GM12878 (cell line): ENCODE measurements at regions not wholly inside any gene's neighbourhood (a gene's known extent, or its start where the extent isn't known, plus 50 kb on each side); places are given as distances from the start of the nearest gene placed in this dataset.

Source experiments
- ATAC-seq: fragments of 200-7000 bp; cut with Tn5 transposase; 3 replicates; pipeline ENCODE4 v1.9.1; 2020; ENCODE audit warnings: mild to moderate bottlenecking, moderate library complexity
- BruUV-seq: library from RNA; stranded (reverse); fragments of 400-500 nt; replicated peaks from 2 replicates; lab custom pipeline; 2021; lab: Mats Ljungman, UMichigan
- CTCF ChIA-PET: fragments of 300-600 bp; sonication (Branson Sonifier 250); formaldehyde crosslinking; extraction: SDS; loops from one replicate; lab custom pipeline; 2021; ENCODE audit warnings: inconsistent platforms; lab: Yijun Ruan, JAX
- POLR2A ChIA-PET: fragments of 350-600 bp; formaldehyde crosslinking; extraction: SDS; loops from one replicate; lab custom pipeline; 2021; ENCODE audit warnings: inconsistent platforms; lab: Charles Lee
- RAD21 ChIA-PET: fragments of 300-600 bp; sonication (Branson Sonifier 250); formaldehyde crosslinking; loops from one replicate; lab custom pipeline; 2023; ENCODE audit warnings: antibody characterized with exemption; ENCODE audit not compliant: unreplicated experiment; lab: Charles Lee
- SMC1A ChIA-PET: fragments of 300-600 bp; sonication (Branson Sonifier 250); formaldehyde crosslinking; loops from one replicate; lab custom pipeline; 2023; ENCODE audit not compliant: unreplicated experiment, uncharacterized antibody; lab: Charles Lee
- DNase-seq: peaks from one replicate; pipeline ENCODE4 v3.0.0-alpha.2; 2011; ENCODE audit warnings: low read depth, low spot score
- FAIRE-seq: peaks from 3 replicates; lab custom pipeline; 2011; peaks lifted over from hg19 to GRCh38; lab: Jason Lieb, UNC
- H2AFZ ChIP-seq: 2 replicates; pipeline ENCODE4 v1.6.0; 2011; ENCODE audit warnings: low read depth, low read length, control low read depth; ENCODE audit not compliant: control insufficient read depth
- H3K27ac ChIP-seq: 2 replicates; pipeline ENCODE4 v1.5.1; 2011; ENCODE audit warnings: control low read depth; ENCODE audit not compliant: control insufficient read depth, insufficient read depth
- H3K27me3 ChIP-seq, 2 experiments: replicated peaks in 1 of 2; 2 replicates each; pipeline versions ENCODE4 v1.6.0 to v1.6.1; 2011; ENCODE audit warnings: low read length in 1 of 2; ENCODE audit not compliant: control insufficient read depth in 2 of 2, insufficient read depth in 2 of 2
- H3K36me3 ChIP-seq, 2 experiments: 2 replicates each; pipeline ENCODE4 v1.5.1; 2011; ENCODE audit warnings: low read length in 1 of 2; ENCODE audit not compliant: control insufficient read depth in 2 of 2, insufficient read depth in 2 of 2
- H3K4me1 ChIP-seq: 2 replicates; pipeline ENCODE4 v1.6.1; 2011; ENCODE audit warnings: mild to moderate bottlenecking, low read length, moderate library complexity, mixed read lengths; ENCODE audit not compliant: control insufficient read depth, insufficient read depth
- H3K4me2 ChIP-seq: 2 replicates; pipeline ENCODE4 v1.6.0; 2011; ENCODE audit warnings: control low read depth; ENCODE audit not compliant: control insufficient read depth, insufficient read depth
- H3K4me3 ChIP-seq: fragments of 200-600 bp; sonication (generic); 2 replicates; pipeline ENCODE4 v1.5.1; 2016
- H3K79me2 ChIP-seq: 2 replicates; pipeline ENCODE4 v1.6.0; 2011; ENCODE audit warnings: low read length; ENCODE audit not compliant: control insufficient read depth, insufficient read depth
- H3K9ac ChIP-seq: 2 replicates; pipeline ENCODE4 v1.8.0; 2011; ENCODE audit warnings: low read length, control low read depth, mixed read lengths; ENCODE audit not compliant: control insufficient read depth, insufficient read depth
- H3K9me3 ChIP-seq: replicated peaks from 3 replicates; pipeline ENCODE4 v1.5.1; 2011; ENCODE audit warnings: mild to moderate bottlenecking, low read length; ENCODE audit not compliant: control insufficient read depth, insufficient read depth
- H4K20me1 ChIP-seq: 2 replicates; pipeline ENCODE4 v1.6.0; 2011; ENCODE audit not compliant: control insufficient read depth, insufficient read depth
- EED ChIP-seq: sonication (generic); IDR thresholded peaks from 2 replicates; pipeline ENCODE4 v1.6.1; 2016; ENCODE audit warnings: antibody characterized with exemption, low read depth
- PML ChIP-seq: IDR thresholded peaks from 2 replicates; pipeline ENCODE4 v1.6.1; 2012; ENCODE audit warnings: low read length, inconsistent platforms
- RFX5 ChIP-seq: IDR thresholded peaks from 2 replicates; pipeline ENCODE4 v1.6.1; 2011; ENCODE audit warnings: low read depth, low read length, improper control_type of control experiment
- SP1 ChIP-seq: IDR thresholded peaks from one replicate; pipeline ENCODE4 v1.6.1; 2011; ENCODE audit warnings: low read depth, low read length
- ZNF592 ChIP-seq: fragments of 450-650 bp; IDR thresholded peaks from 2 replicates; pipeline ENCODE4 v1.6.1; 2017; ENCODE audit warnings: mild to moderate bottlenecking, moderate library complexity
- WGBS: methylation state at CpG from one replicate; pipeline ENCODE4 v1.1.6; 2016; ENCODE audit warnings: low lambda C conversion rate; ENCODE audit not compliant: insufficient replicate concordance, insufficient coverage; ENCODE audit errors: missing lambda C conversion rate; 5-methylcytosine and 5-hydroxymethylcytosine counted together
- in situ Hi-C: fragments of 300-500 bp; cut with MboI; formaldehyde crosslinking; loops from 9 replicates; pipeline ENCODE4 v1.14.3; 2018; ENCODE audit warnings: mixed read lengths
- intact Hi-C: fragments of 100-400 bp; cut with micrococcal nuclease; formaldehyde crosslinking; loops from one replicate; pipeline ENCODE4 v1.14.2; 2022; ENCODE audit not compliant: unreplicated experiment
- TF ChIP-seq, protein P1 (sequence below): fragments of 450-650 bp; IDR thresholded peaks from 2 replicates; pipeline ENCODE4 v1.6.1; 2016; ENCODE audit warnings: mild to moderate bottlenecking
- TF ChIP-seq, protein P2 (sequence below): fragments of 450-650 bp; IDR thresholded peaks from 2 replicates; pipeline ENCODE4 v1.6.1; 2017; ENCODE audit warnings: mild to moderate bottlenecking, low read depth, inconsistent platforms; ENCODE audit not compliant: poor library complexity, severe bottlenecking
- TF ChIP-seq, protein P3 (sequence below): fragments of 450-650 bp; IDR thresholded peaks from 2 replicates; pipeline ENCODE4 v1.6.1; 2018; ENCODE audit warnings: mild to moderate bottlenecking, low read depth, moderate library complexity; ENCODE audit not compliant: partially characterized antibody
- TF ChIP-seq, protein P4 (sequence below), 3 experiments: IDR thresholded peaks in 2 of 3; conservative IDR thresholded peaks in 1 of 3; 2 replicates each; pipeline ENCODE4 v1.5.1; 2011; ENCODE audit warnings: low read depth in 3 of 3, low read length in 3 of 3, mild to moderate bottlenecking in 3 of 3, control low read depth in 2 of 3, moderate library complexity in 2 of 3, inconsistent platforms in 1 of 3, mixed read lengths in 1 of 3; ENCODE audit not compliant: control insufficient read depth in 2 of 3, insufficient read depth in 1 of 3; ENCODE audit errors: extremely low read depth in 1 of 3

GRCh38 chr9:20125727-20126126 lies 336.9 kb upstream of the SLC24A2 start:
- Histone ChIP-seq H3K36me3 (no peaks in the 10 kb centered on the region), H3K79me2 (no peaks in the 10 kb centered on the region), H3K9ac (no peak overlapping the region), H4K20me1 (no peaks in the 10 kb centered on the region), H2AFZ (no peak overlapping the region), H3K27ac (no peak overlapping the region), H3K9me3 (no peaks in the 10 kb centered on the region), H3K4me2 (no peak overlapping the region)
- no peak for FAIRE-seq
- in situ Hi-C loops, result no loop called here
- ChIA-PET SMC1A (no interaction called here), RAD21 (no interaction called here), CTCF (interaction anchor here (0.6 kb wide), 1 partner anchor 205 kb away, joined by 4 read pairs; no protein-coding TSS in a partner anchor)
- WGBS, result 0% methylated on average over 1 of the region's 1 CpG
- intact Hi-C loops, result no loop called here
- no peak for DNase-seq
- no TSS peak for BruUV-seq
- TF ChIP-seq, protein P1, sequence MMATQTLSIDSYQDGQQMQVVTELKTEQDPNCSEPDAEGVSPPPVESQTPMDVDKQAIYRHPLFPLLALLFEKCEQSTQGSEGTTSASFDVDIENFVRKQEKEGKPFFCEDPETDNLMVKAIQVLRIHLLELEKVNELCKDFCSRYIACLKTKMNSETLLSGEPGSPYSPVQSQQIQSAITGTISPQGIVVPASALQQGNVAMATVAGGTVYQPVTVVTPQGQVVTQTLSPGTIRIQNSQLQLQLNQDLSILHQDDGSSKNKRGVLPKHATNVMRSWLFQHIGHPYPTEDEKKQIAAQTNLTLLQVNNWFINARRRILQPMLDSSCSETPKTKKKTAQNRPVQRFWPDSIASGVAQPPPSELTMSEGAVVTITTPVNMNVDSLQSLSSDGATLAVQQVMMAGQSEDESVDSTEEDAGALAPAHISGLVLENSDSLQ, result no peak
- TF ChIP-seq, protein P2, sequence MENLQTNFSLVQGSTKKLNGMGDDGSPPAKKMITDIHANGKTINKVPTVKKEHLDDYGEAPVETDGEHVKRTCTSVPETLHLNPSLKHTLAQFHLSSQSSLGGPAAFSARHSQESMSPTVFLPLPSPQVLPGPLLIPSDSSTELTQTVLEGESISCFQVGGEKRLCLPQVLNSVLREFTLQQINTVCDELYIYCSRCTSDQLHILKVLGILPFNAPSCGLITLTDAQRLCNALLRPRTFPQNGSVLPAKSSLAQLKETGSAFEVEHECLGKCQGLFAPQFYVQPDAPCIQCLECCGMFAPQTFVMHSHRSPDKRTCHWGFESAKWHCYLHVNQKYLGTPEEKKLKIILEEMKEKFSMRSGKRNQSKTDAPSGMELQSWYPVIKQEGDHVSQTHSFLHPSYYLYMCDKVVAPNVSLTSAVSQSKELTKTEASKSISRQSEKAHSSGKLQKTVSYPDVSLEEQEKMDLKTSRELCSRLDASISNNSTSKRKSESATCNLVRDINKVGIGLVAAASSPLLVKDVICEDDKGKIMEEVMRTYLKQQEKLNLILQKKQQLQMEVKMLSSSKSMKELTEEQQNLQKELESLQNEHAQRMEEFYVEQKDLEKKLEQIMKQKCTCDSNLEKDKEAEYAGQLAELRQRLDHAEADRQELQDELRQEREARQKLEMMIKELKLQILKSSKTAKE, result no peak
- no peak for TF ChIP-seq SP1
- TF ChIP-seq EED, result no peak
- TF ChIP-seq, protein P3, sequence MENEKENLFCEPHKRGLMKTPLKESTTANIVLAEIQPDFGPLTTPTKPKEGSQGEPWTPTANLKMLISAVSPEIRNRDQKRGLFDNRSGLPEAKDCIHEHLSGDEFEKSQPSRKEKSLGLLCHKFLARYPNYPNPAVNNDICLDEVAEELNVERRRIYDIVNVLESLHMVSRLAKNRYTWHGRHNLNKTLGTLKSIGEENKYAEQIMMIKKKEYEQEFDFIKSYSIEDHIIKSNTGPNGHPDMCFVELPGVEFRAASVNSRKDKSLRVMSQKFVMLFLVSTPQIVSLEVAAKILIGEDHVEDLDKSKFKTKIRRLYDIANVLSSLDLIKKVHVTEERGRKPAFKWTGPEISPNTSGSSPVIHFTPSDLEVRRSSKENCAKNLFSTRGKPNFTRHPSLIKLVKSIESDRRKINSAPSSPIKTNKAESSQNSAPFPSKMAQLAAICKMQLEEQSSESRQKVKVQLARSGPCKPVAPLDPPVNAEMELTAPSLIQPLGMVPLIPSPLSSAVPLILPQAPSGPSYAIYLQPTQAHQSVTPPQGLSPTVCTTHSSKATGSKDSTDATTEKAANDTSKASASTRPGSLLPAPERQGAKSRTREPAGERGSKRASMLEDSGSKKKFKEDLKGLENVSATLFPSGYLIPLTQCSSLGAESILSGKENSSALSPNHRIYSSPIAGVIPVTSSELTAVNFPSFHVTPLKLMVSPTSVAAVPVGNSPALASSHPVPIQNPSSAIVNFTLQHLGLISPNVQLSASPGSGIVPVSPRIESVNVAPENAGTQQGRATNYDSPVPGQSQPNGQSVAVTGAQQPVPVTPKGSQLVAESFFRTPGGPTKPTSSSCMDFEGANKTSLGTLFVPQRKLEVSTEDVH, result no peak
- TF ChIP-seq RFX5, result no peak
- no peak for TF ChIP-seq PML
- TF ChIP-seq ZNF592, result no peak
- TF ChIP-seq, protein P4, sequence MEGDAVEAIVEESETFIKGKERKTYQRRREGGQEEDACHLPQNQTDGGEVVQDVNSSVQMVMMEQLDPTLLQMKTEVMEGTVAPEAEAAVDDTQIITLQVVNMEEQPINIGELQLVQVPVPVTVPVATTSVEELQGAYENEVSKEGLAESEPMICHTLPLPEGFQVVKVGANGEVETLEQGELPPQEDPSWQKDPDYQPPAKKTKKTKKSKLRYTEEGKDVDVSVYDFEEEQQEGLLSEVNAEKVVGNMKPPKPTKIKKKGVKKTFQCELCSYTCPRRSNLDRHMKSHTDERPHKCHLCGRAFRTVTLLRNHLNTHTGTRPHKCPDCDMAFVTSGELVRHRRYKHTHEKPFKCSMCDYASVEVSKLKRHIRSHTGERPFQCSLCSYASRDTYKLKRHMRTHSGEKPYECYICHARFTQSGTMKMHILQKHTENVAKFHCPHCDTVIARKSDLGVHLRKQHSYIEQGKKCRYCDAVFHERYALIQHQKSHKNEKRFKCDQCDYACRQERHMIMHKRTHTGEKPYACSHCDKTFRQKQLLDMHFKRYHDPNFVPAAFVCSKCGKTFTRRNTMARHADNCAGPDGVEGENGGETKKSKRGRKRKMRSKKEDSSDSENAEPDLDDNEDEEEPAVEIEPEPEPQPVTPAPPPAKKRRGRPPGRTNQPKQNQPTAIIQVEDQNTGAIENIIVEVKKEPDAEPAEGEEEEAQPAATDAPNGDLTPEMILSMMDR (IDR thresholded peaks at IDR 0.05 in 2 of 3, conservative IDR thresholded peaks at IDR 0.05 in 1 of 3; ENCODE audit: control insufficient read depth in 2 of 3, extremely low read depth in 1 of 3, insufficient read depth in 1 of 3, low read depth in 3 of 3, low read length in 3 of 3), result no peak
- TF ChIP-seq, all 136 proteins: peak for 0
- no peaks in the 10 kb centered on the region; a peak in 2 of 4 replicates for H3K27me3 ChIP-seq
- H3K4me3 ChIP-seq, result no peak overlapping the region
- POLR2A ChIA-PET, result no interaction called here
- no peak for ATAC-seq
- no peaks in the 10 kb centered on the region for H3K4me1 ChIP-seq
